Loucy (cell line): ENCODE measurements at regions not wholly inside any gene's neighbourhood (a gene's known extent, or its start where the extent isn't known, plus 50 kb on each side); places are given as distances from the start of the nearest gene placed in this dataset.

Experiments
- H2AFZ ChIP-seq: fragments of 200-600 bp; sonication (generic); 2 replicates; pipeline ENCODE4 v1.6.0; 2016; ENCODE audit warnings: antibody characterized with exemption, mild to moderate bottlenecking, low read length, moderate library complexity
- H3F3A ChIP-seq: fragments of 200-600 bp; 2 replicates; pipeline ENCODE4 v1.6.0; 2016; ENCODE audit warnings: antibody characterized with exemption, low read depth, mild to moderate bottlenecking
- H3K27me3 ChIP-seq: fragments of 200-600 bp; sonication (generic); 2 replicates; pipeline ENCODE4 v1.6.1; 2014; ENCODE audit warnings: low read length, mild to moderate bottlenecking; ENCODE audit not compliant: insufficient read depth, poor library complexity, severe bottlenecking
- H3K36me3 ChIP-seq: fragments of 200-600 bp; sonication (generic); 2 replicates; pipeline ENCODE4 v1.6.1; 2016; ENCODE audit warnings: low read length; ENCODE audit not compliant: insufficient read depth
- H3K4me1 ChIP-seq: fragments of 200-600 bp; sonication (generic); 2 replicates; pipeline ENCODE4 v1.5.1; 2014; ENCODE audit warnings: low read length, mild to moderate bottlenecking; ENCODE audit not compliant: insufficient read depth, poor library complexity, severe bottlenecking
- H3K4me2 ChIP-seq: fragments of 200-600 bp; sonication (generic); 2 replicates; pipeline ENCODE4 v1.6.0; 2014; ENCODE audit warnings: antibody characterized with exemption, low read length, low read depth, mild to moderate bottlenecking; ENCODE audit not compliant: poor library complexity, severe bottlenecking
- H3K4me3 ChIP-seq: fragments of 200-600 bp; sonication (generic); 2 replicates; pipeline ENCODE4 v1.5.1; 2014; ENCODE audit warnings: low read length, mild to moderate bottlenecking, mixed read lengths; ENCODE audit not compliant: poor library complexity, severe bottlenecking
- H3K79me2 ChIP-seq: fragments of 200-600 bp; sonication (generic); 2 replicates; pipeline ENCODE4 v1.6.1; 2014; ENCODE audit warnings: low read length; ENCODE audit not compliant: insufficient read depth
- H3K9ac ChIP-seq: fragments of 200-600 bp; sonication (generic); 2 replicates; pipeline ENCODE4 v1.6.0; 2014; ENCODE audit warnings: mild to moderate bottlenecking, low read depth, low read length, moderate library complexity; ENCODE audit not compliant: poor library complexity, severe bottlenecking
- H3K9me2 ChIP-seq: fragments of 200-600 bp; sonication (generic); replicated peaks from 2 replicates; pipeline ENCODE4 v1.6.1; 2016; ENCODE audit warnings: low read depth, low read length, mixed read lengths
- H3K9me3 ChIP-seq: fragments of 200-600 bp; sonication (generic); 2 replicates; pipeline ENCODE4 v1.6.1; 2014; ENCODE audit warnings: mild to moderate bottlenecking, antibody characterized with exemption, low read length, low read depth; ENCODE audit not compliant: insufficient read depth
- H4K20me1 ChIP-seq: fragments of 200-600 bp; sonication (generic); 2 replicates; pipeline ENCODE4 v1.6.0; 2014; ENCODE audit warnings: antibody characterized with exemption, low read length, mild to moderate bottlenecking; ENCODE audit not compliant: insufficient read depth, poor library complexity, severe bottlenecking
- CTCF ChIP-seq: fragments of 200-600 bp; sonication (generic); conservative IDR thresholded peaks from 2 replicates; pipeline ENCODE4 v1.5.1; 2014; ENCODE audit warnings: mild to moderate bottlenecking, antibody characterized with exemption, low read length
- EZH2phosphoT487 ChIP-seq: fragments of 200-600 bp; IDR thresholded peaks from 2 replicates; pipeline ENCODE4 v1.6.1; 2018; ENCODE audit warnings: antibody characterized with exemption, mild to moderate bottlenecking, moderate library complexity, borderline replicate concordance

DNA sequence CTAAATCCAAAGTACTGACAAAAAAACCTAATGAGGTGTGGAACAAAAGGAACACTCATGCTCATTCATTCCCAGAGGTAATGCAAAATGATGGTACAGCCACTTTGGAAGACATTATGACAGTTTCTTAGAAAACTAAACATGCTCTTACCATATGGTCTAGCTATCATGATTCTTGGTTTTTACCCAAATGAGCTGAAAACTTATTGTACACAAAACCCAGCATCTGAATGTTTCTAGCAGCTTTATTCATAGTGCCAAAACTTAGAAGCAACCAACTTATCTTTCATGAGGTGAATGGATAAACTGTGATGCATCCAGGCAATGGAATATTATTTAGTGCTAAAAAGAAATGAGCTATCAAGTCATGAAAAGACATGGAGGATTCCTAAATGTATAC lies 318.4 kb upstream of the OLFM3 start:
- Histone ChIP-seq H3K4me3 (no peak overlapping the region), H3K36me3 (no peaks in the 10 kb centered on the region), H3K4me2 (no peak overlapping the region), H3F3A (no peaks in the 10 kb centered on the region), H3K9ac (no peak overlapping the region), H3K27me3 (no peaks in the 10 kb centered on the region), H4K20me1 (no peaks in the 10 kb centered on the region), H3K9me2 (no peaks in the 10 kb centered on the region), H3K79me2 (no peaks in the 10 kb centered on the region), H2AFZ (no peak overlapping the region), H3K9me3 (no peaks in the 10 kb centered on the region), H3K4me1 (no peaks in the 10 kb centered on the region)
- no peak for TF ChIP-seq EZH2phosphoT487
- TF ChIP-seq CTCF = no peak

DNA sequence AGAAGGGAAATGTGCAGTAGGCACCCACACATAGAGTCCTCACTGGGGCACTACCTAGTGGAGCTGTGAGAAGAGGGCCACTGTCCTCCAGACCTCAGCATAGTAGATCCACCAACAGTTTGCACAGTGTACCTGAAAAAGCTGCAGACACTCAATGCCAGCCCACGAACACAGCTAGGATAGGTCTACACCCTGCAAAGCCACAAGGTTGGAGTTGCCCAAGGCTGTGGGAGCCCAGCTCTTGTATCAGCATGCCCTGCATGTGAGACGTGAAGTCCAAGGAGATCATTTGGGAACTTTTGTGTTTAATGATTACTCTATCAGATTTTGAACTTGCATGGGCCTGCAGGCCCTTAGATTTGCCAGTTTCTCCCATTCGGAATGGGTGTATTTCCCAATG lies 299.4 kb upstream of the OLFM3 start:
- Histone ChIP-seq H2AFZ (no peak overlapping the region), H4K20me1 (no peaks in the 10 kb centered on the region), H3K79me2 (no peaks in the 10 kb centered on the region), H3K9ac (no peak overlapping the region), H3K9me2 (no peaks in the 10 kb centered on the region), H3K9me3 (no peaks in the 10 kb centered on the region), H3K4me2 (no peak overlapping the region), H3K4me3 (no peak overlapping the region), H3K4me1 (no peaks in the 10 kb centered on the region), H3K36me3 (no peaks in the 10 kb centered on the region), H3K27me3 (no peaks in the 10 kb centered on the region), H3F3A (no peaks in the 10 kb centered on the region)
- TF ChIP-seq EZH2phosphoT487 (no peak), CTCF (no peak)

DNA sequence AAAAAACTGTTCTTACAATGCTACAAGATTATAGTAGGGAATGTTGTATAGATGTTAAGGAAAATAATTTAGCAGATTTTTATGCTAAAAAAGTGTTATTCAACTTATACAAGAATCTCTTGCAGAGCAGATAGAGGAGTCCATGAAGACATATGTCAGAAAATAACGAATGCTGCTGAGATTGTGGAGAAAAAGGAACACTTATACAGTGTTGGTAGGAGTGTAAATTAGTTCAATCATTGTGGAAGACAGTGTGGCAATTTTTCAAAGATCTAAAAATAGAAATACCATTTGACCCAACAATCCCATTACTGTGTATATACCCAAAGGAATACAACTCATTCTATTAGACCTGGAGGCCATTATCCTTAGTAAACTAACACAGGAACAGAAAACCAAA lies 286.2 kb upstream of the OLFM3 start:
- Histone ChIP-seq H3K4me1 (no peaks in the 10 kb centered on the region), H3K4me2 (no peak overlapping the region), H3K36me3 (no peaks in the 10 kb centered on the region), H3F3A (no peaks in the 10 kb centered on the region), H2AFZ (no peak overlapping the region), H3K4me3 (no peak overlapping the region), H3K27me3 (no peaks in the 10 kb centered on the region), H4K20me1 (no peaks in the 10 kb centered on the region), H3K79me2 (no peaks in the 10 kb centered on the region), H3K9ac (no peak overlapping the region), H3K9me3 (0 out of 2 replicates have a peak, but pooled peaks cover 2% of the 10 kb centered on the region), H3K9me2 (0 out of 2 replicates have a peak, but pooled peaks cover 4% of the 10 kb centered on the region)
- TF ChIP-seq EZH2phosphoT487 (no peak), CTCF (no peak)
